Peyer's patch (tissue), 4 donors: ENCODE measurements at regions not wholly inside any gene's neighbourhood (a gene's known extent, or its start where the extent isn't known, plus 50 kb on each side); places are given as distances from the start of the nearest gene placed in this dataset.

ENCODE experiments used
- POLR2A ChIP-seq, 2 donors: fragments of 450-650 bp; IDR thresholded peaks; one replicate each; pipeline ENCODE4 v1.5.1; 2017; ENCODE audit warnings: antibody characterized with exemption in 2 of 2, mild to moderate bottlenecking in 2 of 2, moderate library complexity in 2 of 2
- TF ChIP-seq, protein P1 (sequence below), 6 experiments: fragments of 450-650 bp in 4 of 6; fragments of 200-600 bp in 2 of 6; sonication (generic) in 1 of 6; IDR thresholded peaks; one replicate each; pipeline ENCODE4 v1.5.1; 2017 to 2019; ENCODE audit warnings: antibody characterized with exemption in 6 of 6, mild to moderate bottlenecking in 3 of 6, moderate library complexity in 1 of 6

- no peak for TF ChIP-seq POLR2A (IDR thresholded peaks at IDR 0.05)
- TF ChIP-seq, protein P1, sequence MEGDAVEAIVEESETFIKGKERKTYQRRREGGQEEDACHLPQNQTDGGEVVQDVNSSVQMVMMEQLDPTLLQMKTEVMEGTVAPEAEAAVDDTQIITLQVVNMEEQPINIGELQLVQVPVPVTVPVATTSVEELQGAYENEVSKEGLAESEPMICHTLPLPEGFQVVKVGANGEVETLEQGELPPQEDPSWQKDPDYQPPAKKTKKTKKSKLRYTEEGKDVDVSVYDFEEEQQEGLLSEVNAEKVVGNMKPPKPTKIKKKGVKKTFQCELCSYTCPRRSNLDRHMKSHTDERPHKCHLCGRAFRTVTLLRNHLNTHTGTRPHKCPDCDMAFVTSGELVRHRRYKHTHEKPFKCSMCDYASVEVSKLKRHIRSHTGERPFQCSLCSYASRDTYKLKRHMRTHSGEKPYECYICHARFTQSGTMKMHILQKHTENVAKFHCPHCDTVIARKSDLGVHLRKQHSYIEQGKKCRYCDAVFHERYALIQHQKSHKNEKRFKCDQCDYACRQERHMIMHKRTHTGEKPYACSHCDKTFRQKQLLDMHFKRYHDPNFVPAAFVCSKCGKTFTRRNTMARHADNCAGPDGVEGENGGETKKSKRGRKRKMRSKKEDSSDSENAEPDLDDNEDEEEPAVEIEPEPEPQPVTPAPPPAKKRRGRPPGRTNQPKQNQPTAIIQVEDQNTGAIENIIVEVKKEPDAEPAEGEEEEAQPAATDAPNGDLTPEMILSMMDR (IDR thresholded peaks at IDR 0.05), result no peak
Measured at GRCh38 chr5:91730026-91730425, 346.9 kb upstream of the ARRDC3 start.
